Keratinocyte (primary cell): ENCODE measurements at regions not wholly inside any gene's neighbourhood (a gene's known extent, or its start where the extent isn't known, plus 50 kb on each side); places are given as distances from the start of the nearest gene placed in this dataset.

Experiments
- DNase-seq: peaks from one replicate; pipeline ENCODE4 v3.0.0-alpha.2; 2011; ENCODE audit warnings: low read depth, missing footprints, low spot score
- FAIRE-seq: peaks from 2 replicates; lab custom pipeline; 2011; peaks lifted over from hg19 to GRCh38; lab: Jason Lieb, UNC
- H2AFZ ChIP-seq: 2 replicates; pipeline ENCODE4 v1.6.0; 2012; ENCODE audit warnings: low read length, control low read depth, inconsistent platforms; ENCODE audit not compliant: control insufficient read depth
- H3K27ac ChIP-seq: 2 replicates; pipeline ENCODE4 v1.5.1; 2011; ENCODE audit warnings: low read length; ENCODE audit not compliant: control insufficient read depth, insufficient read depth
- H3K27me3 ChIP-seq: 3 replicates; pipeline ENCODE4 v1.6.0; 2011; ENCODE audit warnings: low read length; ENCODE audit not compliant: control insufficient read depth, insufficient read depth; ENCODE audit errors: extremely low read depth
- H3K36me3 ChIP-seq, 2 experiments: 2 replicates in 1 of 2; 3 replicates in 1 of 2; pipeline ENCODE4 v1.5.1; 2011; ENCODE audit warnings: low read length in 2 of 2, mild to moderate bottlenecking in 1 of 2; ENCODE audit not compliant: control insufficient read depth in 2 of 2, insufficient read depth in 2 of 2; ENCODE audit errors: extremely low read depth in 1 of 2
- H3K4me1 ChIP-seq: 3 replicates; pipeline ENCODE4 v1.5.1; 2011; ENCODE audit warnings: low read length; ENCODE audit not compliant: control insufficient read depth, insufficient read depth; ENCODE audit errors: extremely low read depth
- H3K4me2 ChIP-seq: 3 replicates; pipeline ENCODE4 v1.6.0; 2011; ENCODE audit warnings: low read depth, low read length; ENCODE audit not compliant: control insufficient read depth, insufficient read depth; ENCODE audit errors: extremely low read depth
- H3K4me3 ChIP-seq, 3 experiments: fragments of 200-600 bp in 1 of 3; sonication (generic) in 1 of 3; 2 replicates in 2 of 3; 3 replicates in 1 of 3; pipeline ENCODE4 v1.5.1; 2011 to 2016; ENCODE audit warnings: low read length in 3 of 3, mild to moderate bottlenecking in 3 of 3, control low read depth in 2 of 3, inconsistent platforms in 1 of 3, low read depth in 1 of 3, mixed read lengths in 1 of 3, mixed run types in 1 of 3, moderate library complexity in 1 of 3; ENCODE audit not compliant: control insufficient read depth in 2 of 3, insufficient read depth in 2 of 3; ENCODE audit errors: extremely low read depth in 1 of 3
- H3K79me2 ChIP-seq: 2 replicates; pipeline ENCODE4 v1.6.0; 2012; ENCODE audit warnings: low read length; ENCODE audit not compliant: control insufficient read depth, insufficient read depth
- H3K9ac ChIP-seq: 3 replicates; pipeline ENCODE4 v1.6.0; 2011; ENCODE audit warnings: low read length; ENCODE audit not compliant: control insufficient read depth, insufficient read depth; ENCODE audit errors: extremely low read depth
- H3K9me1 ChIP-seq: 3 replicates; pipeline ENCODE4 v1.6.0; 2011; ENCODE audit warnings: low read length; ENCODE audit not compliant: control insufficient read depth, insufficient read depth; ENCODE audit errors: extremely low read depth
- H3K9me3 ChIP-seq: 2 replicates; pipeline ENCODE4 v1.5.1; 2012; ENCODE audit warnings: low read depth, low read length; ENCODE audit not compliant: control insufficient read depth
- H4K20me1 ChIP-seq: 3 replicates; pipeline ENCODE4 v1.6.0; 2011; ENCODE audit warnings: low read length; ENCODE audit not compliant: control insufficient read depth, insufficient read depth; ENCODE audit errors: extremely low read depth
- CTCF ChIP-seq, 3 experiments: IDR thresholded peaks in 1 of 3; conservative IDR thresholded peaks in 1 of 3; optimal IDR thresholded peaks in 1 of 3; 2 replicates in 2 of 3; 3 replicates in 1 of 3; pipeline versions ENCODE3 to v1.5.1; 2011; ENCODE audit warnings: low read length in 3 of 3, mild to moderate bottlenecking in 3 of 3, moderate library complexity in 2 of 3, control low read depth in 1 of 3, inconsistent platforms in 1 of 3; ENCODE audit not compliant: insufficient read depth in 2 of 3; ENCODE audit errors: extremely low read depth in 1 of 3
- EZH2 ChIP-seq: IDR thresholded peaks from one replicate; pipeline ENCODE4 v1.6.1; 2012; ENCODE audit warnings: inconsistent platforms, mild to moderate bottlenecking, low read length, moderate library complexity
- dilution Hi-C: fragments of 300-500 bp; cut with MboI; formaldehyde crosslinking; loops from one replicate; pipeline ENCODE4 v1.7.0; 2020; ENCODE audit warnings: low sequenced_read_pairs; ENCODE audit not compliant: extremely low pct_ligation_motif_present

GRCh38 chr7:68266004-68266579, 1269.5 kb downstream of the TYW1 start:
- Histone ChIP-seq H3K4me2 (no peak overlapping the region), H4K20me1 (no peaks in the 10 kb centered on the region), H3K9ac (no peak overlapping the region), H3K4me3 (no peak overlapping the region), H3K79me2 (no peaks in the 10 kb centered on the region), H3K27me3 (no peaks in the 10 kb centered on the region), H3K27ac (no peak overlapping the region), H2AFZ (no peak overlapping the region), H3K36me3 (no peaks in the 10 kb centered on the region), H3K4me1 (no peaks in the 10 kb centered on the region), H3K9me3 (peaks cover 10% of the 10 kb centered on the region), H3K9me1 (no peaks in the 10 kb centered on the region)
- FAIRE-seq = no peak
- TF ChIP-seq CTCF (optimal IDR thresholded peaks at IDR 0.05 in 1 of 3, IDR thresholded peaks at IDR 0.05 in 1 of 3, conservative IDR thresholded peaks at IDR 0.05 in 1 of 3; ENCODE audit: extremely low read depth in 1 of 3, insufficient read depth in 2 of 3, low read length in 3 of 3) (no peak), EZH2 (no peak)
- dilution Hi-C loops = no loop called here
- no peak for DNase-seq

DNA sequence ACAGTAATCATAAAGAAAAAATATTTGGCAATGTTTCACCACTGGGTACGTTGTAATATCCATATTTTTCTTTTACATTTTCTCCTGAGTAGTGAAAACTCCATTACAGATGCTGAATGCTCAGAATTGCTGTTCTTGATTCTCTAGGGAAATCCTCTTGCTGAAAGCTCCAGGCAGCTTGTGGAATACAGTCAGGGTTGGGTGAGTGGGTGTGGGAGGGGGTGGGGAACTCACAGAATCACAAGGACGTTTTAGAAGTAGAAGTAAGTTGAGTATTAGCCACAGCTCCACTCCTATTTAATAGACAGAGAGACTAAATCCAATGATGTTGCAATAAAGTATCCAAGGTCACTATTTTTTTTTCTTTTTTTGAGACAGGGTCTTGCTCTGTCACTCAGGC, 1270.9 kb downstream of the TYW1 start:
- DNase-seq = no peak
- Histone ChIP-seq H3K9me3 (peaks cover 10% of the 10 kb centered on the region), H3K27me3 (no peaks in the 10 kb centered on the region), H3K9me1 (no peaks in the 10 kb centered on the region), H3K4me3 (no peak overlapping the region), H3K27ac (no peak overlapping the region), H3K9ac (no peak overlapping the region), H3K4me2 (no peak overlapping the region), H4K20me1 (no peaks in the 10 kb centered on the region), H3K79me2 (no peaks in the 10 kb centered on the region), H3K36me3 (no peaks in the 10 kb centered on the region), H3K4me1 (no peaks in the 10 kb centered on the region), H2AFZ (no peak overlapping the region)
- FAIRE-seq = no peak
- dilution Hi-C loops = no loop called here
- no peak for TF ChIP-seq EZH2
- no peak for TF ChIP-seq CTCF (optimal IDR thresholded peaks at IDR 0.05 in 1 of 3, IDR thresholded peaks at IDR 0.05 in 1 of 3, conservative IDR thresholded peaks at IDR 0.05 in 1 of 3; ENCODE audit: extremely low read depth in 1 of 3, insufficient read depth in 2 of 3, low read length in 3 of 3)
